A673 (cell line): ENCODE measurements at regions not wholly inside any gene's neighbourhood (a gene's known extent, or its start where the extent isn't known, plus 50 kb on each side); places are given as distances from the start of the nearest gene placed in this dataset.

Source experiments
- EZH2 ChIP-seq: fragments of 200-600 bp; sonication (generic); IDR thresholded peaks from 2 replicates; pipeline ENCODE4 v1.6.1; 2017; ENCODE audit warnings: borderline replicate concordance, low read depth, mild to moderate bottlenecking, mixed read lengths, antibody characterized with exemption, low read length; ENCODE audit not compliant: poor library complexity, severe bottlenecking
- TF ChIP-seq, protein P1 (sequence below): fragments of 300-800, 200-600 bp; sonication (generic); conservative IDR thresholded peaks from 2 replicates; pipeline ENCODE4 v1.5.1; 2017; ENCODE audit warnings: low read depth, mild to moderate bottlenecking, antibody characterized with exemption, low read length, moderate library complexity, mixed read lengths

DNA sequence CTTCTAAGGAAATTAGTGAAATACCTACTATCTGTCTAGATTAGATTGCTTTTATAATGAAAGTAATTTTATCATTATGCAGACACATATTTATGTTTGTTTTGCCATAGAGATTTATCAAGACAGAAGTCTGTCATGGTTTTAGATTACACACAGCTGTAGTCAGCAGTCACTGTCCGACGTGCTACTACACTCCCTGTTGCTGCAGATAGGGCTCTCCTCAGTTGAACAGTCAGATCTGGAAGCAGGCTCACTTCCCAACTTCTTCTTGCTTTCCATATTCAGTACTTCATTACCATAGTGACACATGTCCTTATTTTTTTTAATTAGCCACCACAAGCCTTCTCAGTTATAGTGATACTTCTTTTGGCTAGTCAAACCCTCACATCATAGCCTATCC lies 329.9 kb upstream of the ITGA1 start:
- no peak for TF ChIP-seq EZH2
- TF ChIP-seq, protein P1, sequence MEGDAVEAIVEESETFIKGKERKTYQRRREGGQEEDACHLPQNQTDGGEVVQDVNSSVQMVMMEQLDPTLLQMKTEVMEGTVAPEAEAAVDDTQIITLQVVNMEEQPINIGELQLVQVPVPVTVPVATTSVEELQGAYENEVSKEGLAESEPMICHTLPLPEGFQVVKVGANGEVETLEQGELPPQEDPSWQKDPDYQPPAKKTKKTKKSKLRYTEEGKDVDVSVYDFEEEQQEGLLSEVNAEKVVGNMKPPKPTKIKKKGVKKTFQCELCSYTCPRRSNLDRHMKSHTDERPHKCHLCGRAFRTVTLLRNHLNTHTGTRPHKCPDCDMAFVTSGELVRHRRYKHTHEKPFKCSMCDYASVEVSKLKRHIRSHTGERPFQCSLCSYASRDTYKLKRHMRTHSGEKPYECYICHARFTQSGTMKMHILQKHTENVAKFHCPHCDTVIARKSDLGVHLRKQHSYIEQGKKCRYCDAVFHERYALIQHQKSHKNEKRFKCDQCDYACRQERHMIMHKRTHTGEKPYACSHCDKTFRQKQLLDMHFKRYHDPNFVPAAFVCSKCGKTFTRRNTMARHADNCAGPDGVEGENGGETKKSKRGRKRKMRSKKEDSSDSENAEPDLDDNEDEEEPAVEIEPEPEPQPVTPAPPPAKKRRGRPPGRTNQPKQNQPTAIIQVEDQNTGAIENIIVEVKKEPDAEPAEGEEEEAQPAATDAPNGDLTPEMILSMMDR: no peak
